ENCODE measurements at regions not wholly inside any gene's neighbourhood (a gene's known extent, or its start where the extent isn't known, plus 50 kb on each side); places are given as distances from the start of the nearest gene placed in this dataset.

DNA sequence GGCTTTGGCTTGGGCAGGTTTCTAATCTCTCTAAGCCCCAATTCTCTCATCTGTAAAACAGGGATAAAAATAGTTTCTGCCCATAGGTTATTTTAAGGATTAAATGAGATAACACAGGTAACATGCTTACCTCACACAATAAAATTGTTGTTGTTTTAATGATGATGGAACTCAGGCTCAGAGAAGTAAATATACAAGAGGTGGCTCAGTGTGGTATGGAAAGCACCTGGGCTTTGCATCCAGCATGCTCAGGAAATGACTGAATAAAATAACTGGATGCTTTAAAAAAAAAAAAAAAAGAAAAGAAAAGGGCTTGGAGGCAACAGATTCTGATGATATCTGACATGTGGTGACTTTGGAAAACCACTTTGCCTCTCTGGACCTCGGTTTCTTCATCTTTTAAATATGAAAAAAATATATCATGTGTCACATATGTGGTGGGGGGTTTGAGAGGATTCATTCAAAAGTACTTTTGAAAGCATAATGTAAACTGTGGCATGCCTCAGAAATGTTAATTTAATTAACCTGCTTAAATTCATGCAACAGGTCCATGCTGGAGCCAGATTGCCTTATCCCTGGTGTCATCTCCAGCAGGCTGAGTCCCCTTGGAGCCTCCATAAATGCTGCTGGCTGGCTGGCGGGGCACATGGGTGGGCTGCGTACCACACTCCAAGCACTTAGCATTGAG is 112.8 kb upstream of the CDC42EP3 start:
- TF ChIP-seq, protein P1, sequence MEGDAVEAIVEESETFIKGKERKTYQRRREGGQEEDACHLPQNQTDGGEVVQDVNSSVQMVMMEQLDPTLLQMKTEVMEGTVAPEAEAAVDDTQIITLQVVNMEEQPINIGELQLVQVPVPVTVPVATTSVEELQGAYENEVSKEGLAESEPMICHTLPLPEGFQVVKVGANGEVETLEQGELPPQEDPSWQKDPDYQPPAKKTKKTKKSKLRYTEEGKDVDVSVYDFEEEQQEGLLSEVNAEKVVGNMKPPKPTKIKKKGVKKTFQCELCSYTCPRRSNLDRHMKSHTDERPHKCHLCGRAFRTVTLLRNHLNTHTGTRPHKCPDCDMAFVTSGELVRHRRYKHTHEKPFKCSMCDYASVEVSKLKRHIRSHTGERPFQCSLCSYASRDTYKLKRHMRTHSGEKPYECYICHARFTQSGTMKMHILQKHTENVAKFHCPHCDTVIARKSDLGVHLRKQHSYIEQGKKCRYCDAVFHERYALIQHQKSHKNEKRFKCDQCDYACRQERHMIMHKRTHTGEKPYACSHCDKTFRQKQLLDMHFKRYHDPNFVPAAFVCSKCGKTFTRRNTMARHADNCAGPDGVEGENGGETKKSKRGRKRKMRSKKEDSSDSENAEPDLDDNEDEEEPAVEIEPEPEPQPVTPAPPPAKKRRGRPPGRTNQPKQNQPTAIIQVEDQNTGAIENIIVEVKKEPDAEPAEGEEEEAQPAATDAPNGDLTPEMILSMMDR (IDR thresholded peaks at IDR 0.05), result no peak
- no peaks in the 10 kb centered on the region for H3K27me3 ChIP-seq
- no peaks in the 10 kb centered on the region for H3K4me1 ChIP-seq
- H3K9ac ChIP-seq (ENCODE audit: low read depth in 2 of 2, low read length in 2 of 2), result no peak overlapping the region
- no peaks in the 10 kb centered on the region for H3K36me3 ChIP-seq
- no peak overlapping the region for H3K27ac ChIP-seq
- H3K4me3 ChIP-seq, result no peak overlapping the region
- DNase-seq, result no peak
- H3K9me3 ChIP-seq, result no peaks in the 10 kb centered on the region
- intact Hi-C loops (cut with DNase I), result no loop called here

DNA sequence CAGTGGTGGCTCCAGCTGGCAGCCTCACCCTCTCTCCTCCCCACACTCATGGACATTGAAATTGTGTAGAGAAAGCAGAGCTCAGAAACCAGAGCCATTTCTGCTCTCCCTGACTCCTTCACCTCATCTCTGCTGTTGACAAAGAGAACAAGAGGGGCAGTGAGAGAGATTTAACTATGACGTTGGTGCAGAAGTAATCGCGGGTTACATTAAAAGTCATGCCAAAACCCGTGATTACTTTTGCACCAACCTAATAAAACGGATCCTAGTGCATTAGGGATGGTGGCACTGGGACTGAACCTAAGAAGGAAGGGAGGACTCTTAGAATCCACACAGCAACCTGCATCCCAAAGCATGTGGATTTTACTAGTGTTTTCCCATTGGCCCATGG is 113.3 kb upstream of the CDC42EP3 start:
- no peaks in the 10 kb centered on the region for H3K27me3 ChIP-seq
- DNase-seq, result no peak
- TF ChIP-seq, protein P1 (IDR thresholded peaks at IDR 0.05), result no peak
- H3K4me1 ChIP-seq, result no peaks in the 10 kb centered on the region
- no peak overlapping the region for H3K27ac ChIP-seq
- no peaks in the 10 kb centered on the region for H3K9me3 ChIP-seq
- H3K36me3 ChIP-seq, result no peaks in the 10 kb centered on the region
- intact Hi-C loops (cut with DNase I), result no loop called here
- H3K4me3 ChIP-seq, result no peak overlapping the region
- H3K9ac ChIP-seq (ENCODE audit: low read depth in 2 of 2, low read length in 2 of 2), result no peak overlapping the region

DNA sequence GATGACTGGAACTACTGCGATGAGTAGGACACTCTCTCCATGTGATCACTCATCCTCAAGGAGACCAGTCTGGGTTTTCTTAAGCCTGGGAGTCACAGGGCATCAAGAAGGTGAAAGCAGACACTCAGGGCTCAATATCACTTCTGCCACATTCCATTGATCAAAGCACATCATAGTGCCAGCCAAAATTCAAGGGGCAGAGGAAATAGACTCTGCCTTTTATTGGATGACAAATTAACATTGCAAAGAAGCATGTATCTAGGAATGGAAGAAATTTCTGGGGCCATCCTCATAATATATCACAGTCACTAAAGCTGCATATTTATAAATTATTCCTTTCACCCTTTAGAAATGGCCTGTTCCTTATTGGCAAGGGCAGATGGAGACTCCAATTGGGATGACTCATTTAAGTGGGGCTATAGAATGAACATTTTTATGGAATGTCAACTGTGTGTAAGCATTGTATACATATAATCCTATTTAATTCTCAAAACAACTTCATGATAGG is 114.8 kb upstream of the CDC42EP3 start:
- Histone ChIP-seq H3K27ac (peak overlapping the region; percentile 66), H3K4me1 (no peaks in the 10 kb centered on the region), H3K27me3 (no peaks in the 10 kb centered on the region), H3K36me3 (no peaks in the 10 kb centered on the region), H3K4me3 (no peak overlapping the region), H3K9ac (ENCODE audit: low read depth in 2 of 2, low read length in 2 of 2) (no peak overlapping the region), H3K9me3 (no peaks in the 10 kb centered on the region)
- no peak for DNase-seq
- TF ChIP-seq, protein P1 (IDR thresholded peaks at IDR 0.05), result no peak
- intact Hi-C loops (cut with DNase I), result no loop called here

DNA sequence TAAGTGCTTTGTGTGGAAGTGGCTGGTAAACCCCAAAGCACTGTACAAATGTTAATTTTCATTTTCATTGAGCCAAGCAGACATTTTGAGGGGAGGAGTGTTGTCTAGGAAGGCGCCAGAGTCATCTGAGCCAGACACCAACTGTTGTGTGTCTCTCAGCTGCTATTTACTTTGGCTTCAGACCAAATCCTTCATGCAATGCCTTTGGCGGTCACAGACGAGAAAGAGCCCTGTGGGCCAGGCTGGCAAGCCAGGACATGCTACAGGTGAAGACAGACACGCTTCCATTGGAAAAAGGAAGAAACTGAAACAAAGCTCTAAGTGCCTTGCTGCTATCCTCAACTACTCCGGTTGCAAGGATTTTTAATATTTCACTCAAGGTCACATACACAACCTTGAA is 115.4 kb upstream of the CDC42EP3 start:
- no peak overlapping the region for H3K9ac ChIP-seq (ENCODE audit: low read depth in 2 of 2, low read length in 2 of 2)
- H3K27me3 ChIP-seq, result no peaks in the 10 kb centered on the region
- no peaks in the 10 kb centered on the region for H3K36me3 ChIP-seq
- intact Hi-C loops (cut with DNase I), result no loop called here
- TF ChIP-seq, protein P1 (IDR thresholded peaks at IDR 0.05), result no peak
- H3K9me3 ChIP-seq, result no peaks in the 10 kb centered on the region
- DNase-seq, result peak; percentile 36
- no peaks in the 10 kb centered on the region for H3K4me1 ChIP-seq
- peak overlapping the region; percentile 66 for H3K27ac ChIP-seq
- no peak overlapping the region for H3K4me3 ChIP-seq

DNA sequence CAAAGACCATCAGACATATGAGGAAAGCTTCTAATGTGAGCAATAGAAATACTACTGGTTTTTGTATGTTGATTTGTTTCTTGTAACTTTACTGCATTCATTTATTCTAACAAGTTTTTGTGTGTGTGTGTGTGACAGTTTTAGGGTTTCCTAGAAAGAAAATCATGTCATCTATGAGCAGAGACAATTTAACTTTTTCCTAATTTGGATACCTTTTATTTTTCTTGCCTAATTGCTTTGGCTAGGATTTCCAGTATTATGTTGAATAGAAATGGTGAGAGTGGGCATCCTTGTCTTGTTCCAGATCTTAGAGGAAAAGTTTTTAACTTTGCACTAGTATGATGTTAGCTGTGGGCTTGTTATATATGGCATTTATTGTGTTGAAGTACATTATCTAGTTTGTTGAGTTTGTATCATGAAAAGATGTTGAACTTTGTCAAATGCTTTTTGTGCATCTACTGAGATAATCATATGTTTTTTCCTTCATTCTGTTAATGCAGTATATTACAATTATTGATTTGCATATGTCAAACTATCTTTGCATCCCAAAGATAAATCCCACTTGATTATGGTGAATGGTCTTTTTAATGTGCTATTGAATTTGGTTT is 117.3 kb upstream of the CDC42EP3 start:
- Histone ChIP-seq H3K9me3 (no peaks in the 10 kb centered on the region), H3K27me3 (no peaks in the 10 kb centered on the region), H3K36me3 (no peaks in the 10 kb centered on the region), H3K4me3 (no peak overlapping the region), H3K4me1 (no peaks in the 10 kb centered on the region), H3K9ac (ENCODE audit: low read depth in 2 of 2, low read length in 2 of 2) (no peak overlapping the region), H3K27ac (no peak overlapping the region)
- intact Hi-C loops (cut with DNase I), result no loop called here
- no peak for DNase-seq
- TF ChIP-seq, protein P1 (IDR thresholded peaks at IDR 0.05), result no peak

All from colonic mucosa (tissue), 4 donors.